Heart left ventricle (tissue), 16 donors: ENCODE measurements at regions not wholly inside any gene's neighbourhood (a gene's known extent, or its start where the extent isn't known, plus 50 kb on each side); places are given as distances from the start of the nearest gene placed in this dataset.

ENCODE experiments used
- ATAC-seq, 4 donors: fragments of 200-7000 bp; cut with Tn5 transposase; one replicate each; pipeline ENCODE4 v1.9.1; 2020 to 2022; ENCODE audit warnings: moderate library complexity in 4 of 4, mild to moderate bottlenecking in 3 of 4, moderate number of reproducible peaks in 1 of 4
- DNase-seq, 5 donors: peaks; one replicate each; pipeline ENCODE4 v3.0.0-alpha.2; 2020
- H3K27ac ChIP-seq, 12 donors: fragments of 200-600 bp; sonication (generic) in 4 of 12; one replicate each; pipeline versions ENCODE4 v1.5.0 to v1.8.0; 2016 to 2022; ENCODE audit warnings: mild to moderate bottlenecking in 2 of 12
- H3K27me3 ChIP-seq, 9 donors: fragments of 200-600 bp; sonication (generic) in 2 of 9; one replicate each; pipeline versions ENCODE4 v1.5.1 to v1.8.0; 2016 to 2022; ENCODE audit warnings: mild to moderate bottlenecking in 3 of 9
- H3K36me3 ChIP-seq, 9 donors: fragments of 200-600 bp; sonication (generic) in 2 of 9; one replicate each; pipeline versions ENCODE4 v1.5.0 to v1.8.0; 2018 to 2022; ENCODE audit warnings: mild to moderate bottlenecking in 2 of 9
- H3K4me1 ChIP-seq, 12 donors: fragments of 200-600 bp; sonication (generic) in 4 of 12; one replicate each; pipeline versions ENCODE4 v1.5.0 to v1.8.0; 2016 to 2022; ENCODE audit warnings: mild to moderate bottlenecking in 3 of 12
- H3K4me3 ChIP-seq, 12 donors: fragments of 200-600 bp; sonication (generic) in 4 of 12; one replicate each; pipeline versions ENCODE4 v1.5.0 to v1.8.0; 2017 to 2022; ENCODE audit warnings: mild to moderate bottlenecking in 9 of 12, moderate library complexity in 4 of 12
- H3K9me3 ChIP-seq, 12 donors: fragments of 200-600 bp; sonication (generic) in 4 of 12; one replicate each; pipeline versions ENCODE4 v1.5.0 to v1.8.0; 2016 to 2022; ENCODE audit warnings: mild to moderate bottlenecking in 1 of 12
- CTCF ChIP-seq, 12 donors: fragments of 200-600 bp; sonication (generic) in 4 of 12; IDR thresholded peaks; one replicate each; pipeline versions ENCODE4 v1.5.0 to v1.8.0; 2018 to 2022; ENCODE audit warnings: antibody characterized with exemption in 12 of 12, mild to moderate bottlenecking in 5 of 12
- POLR2A ChIP-seq, 2 donors: fragments of 450-650 bp; IDR thresholded peaks; one replicate each; pipeline ENCODE4 v1.6.1; 2017; ENCODE audit warnings: antibody characterized with exemption in 2 of 2, mild to moderate bottlenecking in 2 of 2, moderate library complexity in 2 of 2
- whole genome bisulfite sequencing, 4 donors: extraction: QIAGEN DNeasy Blood & Tissue Kit in 2 of 4; methylation state at CpG; one replicate each; pipeline versions ENCODE4 v1.1.5 to v1.1.7; 2013 to 2018; 5-methylcytosine and 5-hydroxymethylcytosine counted together
- intact Hi-C, 10 donors: fragments of 100-400 bp; cut with DNase I; formaldehyde crosslinking; loops; one replicate each; pipeline versions ENCODE4 v1.11.1 to v1.14.2; 2022
- donor health status: ischemic (EF 13 %, LVEDD 7.1; RV severe dilation, severe dysfunction).
- donor health status: healthy with polysubstance abuse.
- donor health status: DM: no; HTN: yes; CAD: no.
- donor health status: DM: no; HTN: no; CAD: no.
- donor health status: ischemic (EF 25% LVEDD 6.9; RV normal size, moderate dysfunction).
- donor health status: ischemic (EF 25% LVEDD 5.7; RV mildly dilated, moderate dysfunction).
- donor health status: healthy.
- donor health status: DM: yes; HTN: yes; CAD: no.
- donor health status: ischemic (EF 35%, LVEDD 5.7; RV mildly dilated, moderate dysfunction).
- donor health status: nonischemic (EF 11% LVEDD 7.7; RV severe dilation, severe dysfunction).
- donor health status: DM: yes; HTN: yes; CAD: no.
- donor health status: PGD.
- donor health status: ischemic (EF 29% LVEDD 5.4; RV normal size, mild dysfunction).
- donor health status: nonischemic (EF 23%, LVEDD 6.1; RV moderate dilation, normal function).

GRCh38 chr4:123984886-123985285, 588.3 kb downstream of the SPRY1 start:
- DNase-seq: peak in 4 of 5 donors; percentile 48 to 60 (median 52)
- Histone ChIP-seq H3K36me3 (no peaks in the 10 kb centered on the region), H3K27ac (peak overlapping the region; percentile 31 to 86 (median 68)), H3K4me3 (no peak overlapping the region), H3K4me1 (peaks cover 0 to 30% (median 14%) of the 10 kb centered on the region in 12 donors), H3K27me3 (no peaks in the 10 kb centered on the region), H3K9me3 (peaks cover 0 to 38% (median 7%) of the 10 kb centered on the region in 12 donors)
- 56 to 84% (median 58%) methylated on average over 3 of the region's 3 CpGs for WGBS, 4 donors
- intact Hi-C loops: loop anchor here in 3 of 10 donors (2.0 to 10.0 kb wide), 3 partner anchors 70 to 238 kb away; no protein-coding TSS in a partner anchor
- ATAC-seq: peak; percentile 59 to 87 (median 63)
- no peak for TF ChIP-seq CTCF (IDR thresholded peaks at IDR 0.05)
- no peak for TF ChIP-seq POLR2A (IDR thresholded peaks at IDR 0.05)

- 40 to 55% (median 45%) methylated on average over 2 of the region's 2 CpGs for WGBS, 4 donors
- no peak overlapping the region for H3K4me3 ChIP-seq
- TF ChIP-seq CTCF (IDR thresholded peaks at IDR 0.05): no peak
- no peak for TF ChIP-seq POLR2A (IDR thresholded peaks at IDR 0.05)
- intact Hi-C loops: loop anchor here in 1 of 10 donors (10.0 kb wide), 1 partner anchor 68 kb away; no protein-coding TSS in a partner anchor
- H3K36me3 ChIP-seq: no peaks in the 10 kb centered on the region
- no peaks in the 10 kb centered on the region for H3K27me3 ChIP-seq
- DNase-seq (peak in 4 of 5 donors; percentile 67 to 81 (median 74)), ATAC-seq (peak; percentile 61 to 92 (median 87))
- H3K27ac ChIP-seq: peak overlapping the region; percentile 31 to 86 (median 68)
- H3K4me1 ChIP-seq: peaks cover 0 to 30% (median 14%) of the 10 kb centered on the region in 12 donors
- H3K9me3 ChIP-seq: peaks cover 0 to 25% (median 7%) of the 10 kb centered on the region in 12 donors
Measured at GRCh38 chr4:123986268-123986798, 589.7 kb downstream of the SPRY1 start.

- WGBS, 4 donors: 55 to 65% (median 61%) methylated on average over 3 of the region's 3 CpGs
- TF ChIP-seq CTCF (IDR thresholded peaks at IDR 0.05): no peak
- TF ChIP-seq POLR2A (IDR thresholded peaks at IDR 0.05): no peak
- ATAC-seq (peak in 2 of 4 donors; percentile 5 to 35), DNase-seq (no peak)
- intact Hi-C loops: loop anchor here in 1 of 10 donors (10.0 kb wide), 1 partner anchor 67 kb away; no protein-coding TSS in a partner anchor
- no peaks in the 10 kb centered on the region for H3K36me3 ChIP-seq
- H3K27me3 ChIP-seq: no peaks in the 10 kb centered on the region
- no peak overlapping the region for H3K4me3 ChIP-seq
- H3K9me3 ChIP-seq: peaks cover 0 to 25% (median 11%) of the 10 kb centered on the region in 12 donors
- H3K4me1 ChIP-seq: peaks cover 0 to 30% (median 14%) of the 10 kb centered on the region in 12 donors
- peak overlapping the region in 10 of 12 donors; percentile 61 to 86 (median 68) for H3K27ac ChIP-seq
Measured at GRCh38 chr4:123987408-123987807, 590.8 kb downstream of the SPRY1 start.

- intact Hi-C loops: loop anchor here in 1 of 10 donors (10.0 kb wide), 1 partner anchor 216 kb away; no protein-coding TSS in a partner anchor
- DNase-seq (no peak), ATAC-seq (no peak)
- WGBS, 4 donors: 65 to 83% (median 78%) methylated on average over 2 of the region's 2 CpGs
- no peak overlapping the region for H3K4me3 ChIP-seq
- H3K9me3 ChIP-seq: peaks cover 0 to 19% (median 6%) of the 10 kb centered on the region in 12 donors
- TF ChIP-seq CTCF (IDR thresholded peaks at IDR 0.05): no peak
- TF ChIP-seq POLR2A (IDR thresholded peaks at IDR 0.05): no peak
- peaks cover 0 to 21% (median 13%) of the 10 kb centered on the region in 12 donors for H3K4me1 ChIP-seq
- H3K27ac ChIP-seq: no peak overlapping the region
- H3K27me3 ChIP-seq: no peaks in the 10 kb centered on the region
- H3K36me3 ChIP-seq: no peaks in the 10 kb centered on the region
Measured at GRCh38 chr4:123990310-123990870, 593.8 kb downstream of the SPRY1 start.
